ENCODE measurements at regions not wholly inside any gene's neighbourhood (a gene's known extent, or its start where the extent isn't known, plus 50 kb on each side); places are given as distances from the start of the nearest gene placed in this dataset.

DNA sequence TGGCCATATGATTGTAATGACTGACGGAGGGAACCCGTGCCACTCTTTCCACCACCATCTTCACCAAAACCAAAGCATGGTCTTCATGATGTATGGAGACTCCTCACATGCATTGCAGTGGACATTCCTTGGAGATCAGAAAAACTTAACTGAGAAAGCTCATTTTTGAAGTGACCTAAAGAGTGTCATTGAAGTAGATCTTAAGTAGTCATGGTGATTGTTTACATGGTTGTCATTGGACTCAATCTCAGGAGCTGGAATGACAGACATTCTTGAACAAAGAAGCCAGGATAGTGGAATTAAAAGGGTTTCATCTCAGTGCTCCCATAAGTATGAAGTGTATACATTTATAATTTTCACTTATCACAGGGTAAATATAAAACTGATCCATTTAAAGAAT is 236.7 kb upstream of the IPO5 start:
- H3K4me1 ChIP-seq (ENCODE audit: insufficient read depth, low read length) = no peaks in the 10 kb centered on the region
- H3K4me2 ChIP-seq (ENCODE audit: low read depth, low read length) = no peak overlapping the region
- ChIA-PET POLR2A (no interaction called here), CTCF (ENCODE audit: low intra/inter-chr PET ratio, low total read pairs) (no interaction called here)
- no peaks in the 10 kb centered on the region for H4K20me1 ChIP-seq (ENCODE audit: insufficient read depth, low read length)
- no peak for FAIRE-seq
- TF ChIP-seq ZNF546 (CRISPR knock-in tag; conservative IDR thresholded peaks at IDR 0.05) = no peak
- TF ChIP-seq, protein P1, sequence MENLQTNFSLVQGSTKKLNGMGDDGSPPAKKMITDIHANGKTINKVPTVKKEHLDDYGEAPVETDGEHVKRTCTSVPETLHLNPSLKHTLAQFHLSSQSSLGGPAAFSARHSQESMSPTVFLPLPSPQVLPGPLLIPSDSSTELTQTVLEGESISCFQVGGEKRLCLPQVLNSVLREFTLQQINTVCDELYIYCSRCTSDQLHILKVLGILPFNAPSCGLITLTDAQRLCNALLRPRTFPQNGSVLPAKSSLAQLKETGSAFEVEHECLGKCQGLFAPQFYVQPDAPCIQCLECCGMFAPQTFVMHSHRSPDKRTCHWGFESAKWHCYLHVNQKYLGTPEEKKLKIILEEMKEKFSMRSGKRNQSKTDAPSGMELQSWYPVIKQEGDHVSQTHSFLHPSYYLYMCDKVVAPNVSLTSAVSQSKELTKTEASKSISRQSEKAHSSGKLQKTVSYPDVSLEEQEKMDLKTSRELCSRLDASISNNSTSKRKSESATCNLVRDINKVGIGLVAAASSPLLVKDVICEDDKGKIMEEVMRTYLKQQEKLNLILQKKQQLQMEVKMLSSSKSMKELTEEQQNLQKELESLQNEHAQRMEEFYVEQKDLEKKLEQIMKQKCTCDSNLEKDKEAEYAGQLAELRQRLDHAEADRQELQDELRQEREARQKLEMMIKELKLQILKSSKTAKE (CRISPR knock-in tag; IDR thresholded peaks at IDR 0.05; ENCODE audit: borderline replicate concordance) = no peak
- TF ChIP-seq, protein P2, sequence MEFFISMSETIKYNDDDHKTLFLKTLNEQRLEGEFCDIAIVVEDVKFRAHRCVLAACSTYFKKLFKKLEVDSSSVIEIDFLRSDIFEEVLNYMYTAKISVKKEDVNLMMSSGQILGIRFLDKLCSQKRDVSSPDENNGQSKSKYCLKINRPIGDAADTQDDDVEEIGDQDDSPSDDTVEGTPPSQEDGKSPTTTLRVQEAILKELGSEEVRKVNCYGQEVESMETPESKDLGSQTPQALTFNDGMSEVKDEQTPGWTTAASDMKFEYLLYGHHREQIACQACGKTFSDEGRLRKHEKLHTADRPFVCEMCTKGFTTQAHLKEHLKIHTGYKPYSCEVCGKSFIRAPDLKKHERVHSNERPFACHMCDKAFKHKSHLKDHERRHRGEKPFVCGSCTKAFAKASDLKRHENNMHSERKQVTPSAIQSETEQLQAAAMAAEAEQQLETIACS (CRISPR knock-in tag; IDR thresholded peaks at IDR 0.05) = no peak
- TF ChIP-seq, protein P3, sequence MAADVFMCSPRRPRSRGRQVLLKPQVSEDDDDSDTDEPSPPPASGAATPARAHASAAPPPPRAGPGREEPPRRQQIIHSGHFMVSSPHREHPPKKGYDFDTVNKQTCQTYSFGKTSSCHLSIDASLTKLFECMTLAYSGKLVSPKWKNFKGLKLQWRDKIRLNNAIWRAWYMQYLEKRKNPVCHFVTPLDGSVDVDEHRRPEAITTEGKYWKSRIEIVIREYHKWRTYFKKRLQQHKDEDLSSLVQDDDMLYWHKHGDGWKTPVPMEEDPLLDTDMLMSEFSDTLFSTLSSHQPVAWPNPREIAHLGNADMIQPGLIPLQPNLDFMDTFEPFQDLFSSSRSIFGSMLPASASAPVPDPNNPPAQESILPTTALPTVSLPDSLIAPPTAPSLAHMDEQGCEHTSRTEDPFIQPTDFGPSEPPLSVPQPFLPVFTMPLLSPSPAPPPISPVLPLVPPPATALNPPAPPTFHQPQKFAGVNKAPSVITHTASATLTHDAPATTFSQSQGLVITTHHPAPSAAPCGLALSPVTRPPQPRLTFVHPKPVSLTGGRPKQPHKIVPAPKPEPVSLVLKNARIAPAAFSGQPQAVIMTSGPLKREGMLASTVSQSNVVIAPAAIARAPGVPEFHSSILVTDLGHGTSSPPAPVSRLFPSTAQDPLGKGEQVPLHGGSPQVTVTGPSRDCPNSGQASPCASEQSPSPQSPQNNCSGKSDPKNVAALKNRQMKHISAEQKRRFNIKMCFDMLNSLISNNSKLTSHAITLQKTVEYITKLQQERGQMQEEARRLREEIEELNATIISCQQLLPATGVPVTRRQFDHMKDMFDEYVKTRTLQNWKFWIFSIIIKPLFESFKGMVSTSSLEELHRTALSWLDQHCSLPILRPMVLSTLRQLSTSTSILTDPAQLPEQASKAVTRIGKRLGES (CRISPR knock-in tag; IDR thresholded peaks at IDR 0.05; ENCODE audit: borderline replicate concordance) = no peak
- TF ChIP-seq, protein P4, sequence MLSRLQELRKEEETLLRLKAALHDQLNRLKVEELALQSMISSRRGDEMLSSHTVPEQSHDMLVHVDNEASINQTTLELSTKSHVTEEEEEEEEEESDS (CRISPR knock-in tag; IDR thresholded peaks at IDR 0.05; ENCODE audit: borderline replicate concordance) = no peak
- no peak for TF ChIP-seq ZNF615 (CRISPR knock-in tag; IDR thresholded peaks at IDR 0.05; ENCODE audit: borderline replicate concordance)
- no peak for TF ChIP-seq ZNF749 (CRISPR knock-in tag; IDR thresholded peaks at IDR 0.05; ENCODE audit: borderline replicate concordance)
- TF ChIP-seq SALL1 (CRISPR knock-in tag; IDR thresholded peaks at IDR 0.05) = no peak
- no peak for TF ChIP-seq FOXA1 (IDR thresholded peaks at IDR 0.05)
- no peak for TF ChIP-seq FOXA1 (CRISPR knock-in tag; IDR thresholded peaks at IDR 0.05)
- TF ChIP-seq ZNF256 (CRISPR knock-in tag; conservative IDR thresholded peaks at IDR 0.05) = no peak
- no peak for TF ChIP-seq GABPA (IDR thresholded peaks at IDR 0.05; ENCODE audit: low read depth, low read length)
- no peak for TF ChIP-seq GABPA (CRISPR knock-in tag; IDR thresholded peaks at IDR 0.05; ENCODE audit: low read depth)
- no peak for TF ChIP-seq RELA (CRISPR knock-in tag; IDR thresholded peaks at IDR 0.05)
- no peak for TF ChIP-seq ZNF224 (CRISPR knock-in tag; IDR thresholded peaks at IDR 0.05)
- no peak for TF ChIP-seq ZNF232 (CRISPR knock-in tag; IDR thresholded peaks at IDR 0.05; ENCODE audit: borderline replicate concordance)
- no peak for TF ChIP-seq ZNF274 (CRISPR knock-in tag; IDR thresholded peaks at IDR 0.05)
- TF ChIP-seq HES4 (CRISPR knock-in tag; IDR thresholded peaks at IDR 0.05; ENCODE audit: borderline replicate concordance) = no peak
- ATAC-seq = no peak
- H2AFZ ChIP-seq (ENCODE audit: low read length) = no peak overlapping the region
- 6% methylated on average over 2 of the region's 2 CpGs for WGBS (ENCODE audit: low lambda C conversion rate)
- in situ Hi-C loops (cut with HindIII; ENCODE audit: extremely low pct_ligation_motif_present, low pct_unique_long_range_greater_than_20kb) = no loop called here
- H3K9me3 ChIP-seq (ENCODE audit: low read length) = no peaks in the 10 kb centered on the region
- intact Hi-C loops (cut with micrococcal nuclease; ENCODE audit: unreplicated experiment) = no loop called here
- BruUV-seq (replicated peaks) = no TSS peak
- no peak overlapping the region for H3K9ac ChIP-seq (ENCODE audit: insufficient read depth, low read depth, low read length)
- H3K27me3 ChIP-seq (ENCODE audit: control insufficient read depth in 1 of 2, insufficient read depth in 2 of 2, low read length in 2 of 2) = no peaks in the 10 kb centered on the region
- no peaks in the 10 kb centered on the region for H3K79me2 ChIP-seq (ENCODE audit: insufficient read depth, low read length)
- H3K27ac ChIP-seq (ENCODE audit: extremely low read length, insufficient read depth, low read length) = no peak overlapping the region
- DNase-seq (ENCODE audit: low spot score) = no peak
- no peak overlapping the region for H3K4me3 ChIP-seq (replicated peaks in 1 of 3; ENCODE audit: insufficient read depth in 1 of 3, low read depth in 2 of 3, low read length in 3 of 3)
- H3K36me3 ChIP-seq (replicated peaks in 1 of 2; ENCODE audit: control insufficient read depth in 1 of 2, insufficient read depth in 2 of 2, low read length in 2 of 2) = no peaks in the 10 kb centered on the region
